ENCODE measurements at regions not wholly inside any gene's neighbourhood (a gene's known extent, or its start where the extent isn't known, plus 50 kb on each side); places are given as distances from the start of the nearest gene placed in this dataset.

DNA sequence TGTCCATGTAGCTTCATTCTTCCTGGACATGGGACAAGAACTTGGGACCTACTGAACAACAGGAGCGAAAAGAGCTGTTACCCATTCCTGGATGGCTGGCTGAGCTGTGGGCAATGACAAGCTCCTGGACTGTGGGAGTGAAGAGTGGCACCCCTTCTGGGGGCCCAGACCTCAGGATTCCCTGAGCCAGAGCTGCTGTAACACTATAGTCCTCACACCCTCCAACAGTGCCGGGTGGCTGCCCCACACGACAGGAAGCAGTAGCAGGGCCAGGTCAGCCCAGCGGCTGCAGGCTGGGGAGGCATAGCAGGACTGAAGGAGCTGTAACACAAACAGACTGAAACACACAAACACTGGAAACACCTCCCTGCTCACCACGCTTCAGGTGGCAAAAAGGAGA lies 169.7 kb upstream of the IRX2 start:
- TF ChIP-seq, protein P1, sequence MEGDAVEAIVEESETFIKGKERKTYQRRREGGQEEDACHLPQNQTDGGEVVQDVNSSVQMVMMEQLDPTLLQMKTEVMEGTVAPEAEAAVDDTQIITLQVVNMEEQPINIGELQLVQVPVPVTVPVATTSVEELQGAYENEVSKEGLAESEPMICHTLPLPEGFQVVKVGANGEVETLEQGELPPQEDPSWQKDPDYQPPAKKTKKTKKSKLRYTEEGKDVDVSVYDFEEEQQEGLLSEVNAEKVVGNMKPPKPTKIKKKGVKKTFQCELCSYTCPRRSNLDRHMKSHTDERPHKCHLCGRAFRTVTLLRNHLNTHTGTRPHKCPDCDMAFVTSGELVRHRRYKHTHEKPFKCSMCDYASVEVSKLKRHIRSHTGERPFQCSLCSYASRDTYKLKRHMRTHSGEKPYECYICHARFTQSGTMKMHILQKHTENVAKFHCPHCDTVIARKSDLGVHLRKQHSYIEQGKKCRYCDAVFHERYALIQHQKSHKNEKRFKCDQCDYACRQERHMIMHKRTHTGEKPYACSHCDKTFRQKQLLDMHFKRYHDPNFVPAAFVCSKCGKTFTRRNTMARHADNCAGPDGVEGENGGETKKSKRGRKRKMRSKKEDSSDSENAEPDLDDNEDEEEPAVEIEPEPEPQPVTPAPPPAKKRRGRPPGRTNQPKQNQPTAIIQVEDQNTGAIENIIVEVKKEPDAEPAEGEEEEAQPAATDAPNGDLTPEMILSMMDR (IDR thresholded peaks at IDR 0.05 in 4 of 5, conservative IDR thresholded peaks at IDR 0.05 in 1 of 5): no peak
- no peak for TF ChIP-seq POLR2A (IDR thresholded peaks at IDR 0.05)
